Panc1 (cell line): ENCODE measurements at regions not wholly inside any gene's neighbourhood (a gene's known extent, or its start where the extent isn't known, plus 50 kb on each side); places are given as distances from the start of the nearest gene placed in this dataset.
A peak's percentile ranks its signal among the peaks of the same experiment; 100 is the strongest.

Source experiments
- ATAC-seq: fragments of 200-7000 bp; cut with Tn5 transposase; 2 replicates; pipeline ENCODE4 v1.9.1; 2020; ENCODE audit warnings: mild to moderate bottlenecking, moderate library complexity
- BruUV-seq: library from RNA; stranded (reverse); fragments of 400-500 nt; replicated peaks from 2 replicates; lab custom pipeline; 2021; lab: Mats Ljungman, UMichigan
- CTCF ChIA-PET: fragments of 300-600 bp; sonication (Branson Sonifier 250); formaldehyde crosslinking; loops from one replicate; lab custom pipeline; 2022; ENCODE audit warnings: antibody characterized with exemption; lab: Charles Lee
- POLR2A ChIA-PET: fragments of 300-600 bp; sonication (Branson Sonifier 250); formaldehyde crosslinking; loops from one replicate; lab custom pipeline; 2022; ENCODE audit warnings: antibody characterized with exemption; lab: Charles Lee
- DNase-seq: peaks from one replicate; pipeline ENCODE4 v3.0.0-alpha.2; 2010; ENCODE audit warnings: low read depth, low spot score
- H3K27ac ChIP-seq: 2 replicates; pipeline ENCODE4 v1.5.1; 2011; ENCODE audit warnings: mild to moderate bottlenecking, low read length, inconsistent platforms
- H3K27me3 ChIP-seq: fragments of 200-500 bp; sonication (Bioruptor generic); 2 replicates; pipeline ENCODE4 v1.6.0; 2014; ENCODE audit warnings: low read length, inconsistent platforms; ENCODE audit not compliant: control insufficient read depth, insufficient read depth
- H3K36me3 ChIP-seq: fragments of 200-500 bp; sonication (Bioruptor generic); 2 replicates; pipeline ENCODE4 v1.5.1; 2014; ENCODE audit warnings: inconsistent platforms, mild to moderate bottlenecking, low read length, moderate library complexity; ENCODE audit not compliant: control insufficient read depth, insufficient read depth
- H3K4me1 ChIP-seq: 2 replicates; pipeline ENCODE4 v1.5.1; 2011; ENCODE audit warnings: inconsistent platforms, mild to moderate bottlenecking, low read length, moderate library complexity; ENCODE audit not compliant: control insufficient read depth, insufficient read depth
- H3K4me3 ChIP-seq, 2 experiments: 2 replicates each; pipeline ENCODE4 v1.5.1; 2011 to 2012; ENCODE audit warnings: low read depth in 2 of 2, low read length in 2 of 2, mild to moderate bottlenecking in 2 of 2, inconsistent platforms in 1 of 2, moderate library complexity in 1 of 2
- H3K9me3 ChIP-seq: fragments of 200-500 bp; sonication (Bioruptor generic); 2 replicates; pipeline ENCODE4 v1.5.1; 2014; ENCODE audit warnings: low read depth, mild to moderate bottlenecking, inconsistent platforms, low read length, moderate library complexity; ENCODE audit not compliant: control insufficient read depth, insufficient read depth
- CTCF ChIP-seq: fragments of 450-650 bp; IDR thresholded peaks from 2 replicates; pipeline ENCODE4 v1.5.1; 2017; ENCODE audit warnings: mild to moderate bottlenecking
- POLR2AphosphoS5 ChIP-seq: IDR thresholded peaks from 2 replicates; pipeline ENCODE4 v1.6.1; 2012; ENCODE audit warnings: mild to moderate bottlenecking, low read depth, low read length, moderate library complexity
- SIN3A ChIP-seq: IDR thresholded peaks from 2 replicates; pipeline ENCODE4 v1.6.1; 2012; ENCODE audit warnings: low read depth, mild to moderate bottlenecking, low read length, moderate library complexity, borderline replicate concordance; ENCODE audit not compliant: insufficient read depth
- TCF7L2 ChIP-seq: IDR thresholded peaks from 2 replicates; pipeline ENCODE4 v1.6.1; 2011; ENCODE audit warnings: mild to moderate bottlenecking, low read depth, low read length, inconsistent platforms
- in situ Hi-C: cut with HindIII; loops from 2 replicates; pipeline ENCODE4 v1.10.0; 2016; ENCODE audit warnings: low sequenced_read_pairs, low pct_unique_long_range_greater_than_20kb
- intact Hi-C: fragments of 100-400 bp; cut with micrococcal nuclease; formaldehyde crosslinking; loops from one replicate; pipeline ENCODE4 v1.10.0; 2022; ENCODE audit not compliant: unreplicated experiment
- TF ChIP-seq, protein P1 (sequence below), 2 experiments: IDR thresholded peaks; 2 replicates each; pipeline ENCODE4 v1.6.1; 2011 to 2012; ENCODE audit warnings: low read depth in 2 of 2, control low read depth in 1 of 2, low read length in 1 of 2, mild to moderate bottlenecking in 1 of 2, moderate library complexity in 1 of 2; ENCODE audit not compliant: insufficient read depth in 1 of 2

DNA sequence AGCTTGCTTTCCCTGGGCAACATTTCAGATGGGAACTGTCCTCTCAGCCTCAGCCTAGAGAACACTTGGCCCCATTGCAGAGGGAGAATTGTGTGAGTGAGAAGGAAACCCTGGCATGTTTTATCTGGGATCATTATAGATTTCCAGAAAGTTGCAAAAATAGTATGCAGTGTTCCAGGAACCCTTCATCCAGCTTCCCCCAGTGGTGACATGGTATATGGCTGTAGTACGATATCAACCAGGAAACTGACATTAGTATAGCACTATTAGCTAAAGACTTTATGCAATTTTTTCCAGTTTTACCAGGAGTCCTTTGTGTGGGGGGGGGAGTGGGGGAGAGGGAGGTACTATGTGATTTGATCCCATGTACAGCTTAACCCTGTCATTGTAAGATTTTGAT lies 166.2 kb upstream of the KBTBD8 start:
- no peaks in the 10 kb centered on the region for H3K27me3 ChIP-seq
- no TSS peak for BruUV-seq
- no peaks in the 10 kb centered on the region for H3K9me3 ChIP-seq
- intact Hi-C loops = no loop called here
- in situ Hi-C loops = no loop called here
- H3K4me3 ChIP-seq = no peak overlapping the region
- ChIA-PET CTCF (no interaction called here), POLR2A (no interaction called here)
- ATAC-seq (no peak), DNase-seq (no peak)
- H3K36me3 ChIP-seq = no peaks in the 10 kb centered on the region; the same call in 1 of the 2 replicates
- no peaks in the 10 kb centered on the region for H3K4me1 ChIP-seq
- no peak overlapping the region for H3K27ac ChIP-seq
- TF ChIP-seq POLR2AphosphoS5 = no peak
- no peak for TF ChIP-seq SIN3A
- TF ChIP-seq, protein P1, sequence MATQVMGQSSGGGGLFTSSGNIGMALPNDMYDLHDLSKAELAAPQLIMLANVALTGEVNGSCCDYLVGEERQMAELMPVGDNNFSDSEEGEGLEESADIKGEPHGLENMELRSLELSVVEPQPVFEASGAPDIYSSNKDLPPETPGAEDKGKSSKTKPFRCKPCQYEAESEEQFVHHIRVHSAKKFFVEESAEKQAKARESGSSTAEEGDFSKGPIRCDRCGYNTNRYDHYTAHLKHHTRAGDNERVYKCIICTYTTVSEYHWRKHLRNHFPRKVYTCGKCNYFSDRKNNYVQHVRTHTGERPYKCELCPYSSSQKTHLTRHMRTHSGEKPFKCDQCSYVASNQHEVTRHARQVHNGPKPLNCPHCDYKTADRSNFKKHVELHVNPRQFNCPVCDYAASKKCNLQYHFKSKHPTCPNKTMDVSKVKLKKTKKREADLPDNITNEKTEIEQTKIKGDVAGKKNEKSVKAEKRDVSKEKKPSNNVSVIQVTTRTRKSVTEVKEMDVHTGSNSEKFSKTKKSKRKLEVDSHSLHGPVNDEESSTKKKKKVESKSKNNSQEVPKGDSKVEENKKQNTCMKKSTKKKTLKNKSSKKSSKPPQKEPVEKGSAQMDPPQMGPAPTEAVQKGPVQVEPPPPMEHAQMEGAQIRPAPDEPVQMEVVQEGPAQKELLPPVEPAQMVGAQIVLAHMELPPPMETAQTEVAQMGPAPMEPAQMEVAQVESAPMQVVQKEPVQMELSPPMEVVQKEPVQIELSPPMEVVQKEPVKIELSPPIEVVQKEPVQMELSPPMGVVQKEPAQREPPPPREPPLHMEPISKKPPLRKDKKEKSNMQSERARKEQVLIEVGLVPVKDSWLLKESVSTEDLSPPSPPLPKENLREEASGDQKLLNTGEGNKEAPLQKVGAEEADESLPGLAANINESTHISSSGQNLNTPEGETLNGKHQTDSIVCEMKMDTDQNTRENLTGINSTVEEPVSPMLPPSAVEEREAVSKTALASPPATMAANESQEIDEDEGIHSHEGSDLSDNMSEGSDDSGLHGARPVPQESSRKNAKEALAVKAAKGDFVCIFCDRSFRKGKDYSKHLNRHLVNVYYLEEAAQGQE (IDR thresholded peaks at IDR 0.05; ENCODE audit: insufficient read depth in 1 of 2, low read depth in 2 of 2, low read length in 1 of 2) = no peak
- TF ChIP-seq TCF7L2 = no peak
- TF ChIP-seq CTCF = no peak

DNA sequence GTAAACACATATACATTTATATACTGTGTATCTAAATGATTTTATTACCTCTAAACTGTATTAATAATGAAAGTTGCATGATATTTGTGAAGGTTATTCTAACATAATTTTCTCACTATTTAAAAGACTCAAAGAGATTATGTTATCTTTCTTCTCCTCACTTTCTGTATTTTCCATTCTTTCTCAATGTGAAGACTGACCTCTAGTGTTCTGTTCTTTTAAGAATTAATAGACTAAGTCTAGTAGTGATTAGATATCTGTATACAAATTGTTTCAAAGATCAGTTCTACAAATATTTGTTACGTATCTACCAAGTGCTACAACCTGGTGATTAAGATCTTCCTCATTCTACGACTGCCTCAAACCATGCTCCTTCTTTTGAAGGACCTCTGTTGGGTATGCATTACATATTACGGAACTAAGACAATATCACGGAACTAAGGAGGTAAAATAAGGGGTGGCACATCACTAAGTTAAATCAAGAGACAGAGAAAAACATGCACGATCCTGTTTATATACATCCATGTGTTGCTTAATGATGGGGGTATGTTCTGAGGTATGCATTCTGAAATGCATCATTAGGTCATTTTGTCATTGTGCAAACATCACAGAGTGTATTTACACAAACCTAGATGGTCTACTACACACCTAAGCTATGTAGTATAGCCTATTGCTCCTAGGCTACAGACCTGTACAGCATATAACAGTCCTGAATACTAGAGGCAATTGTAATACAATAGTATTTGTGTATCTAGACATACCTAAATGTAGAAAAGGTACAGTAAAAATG lies 161.5 kb upstream of the KBTBD8 start:
- DNase-seq = no peak
- in situ Hi-C loops (no loop called here), intact Hi-C loops (no loop called here)
- H3K27ac ChIP-seq = no peak overlapping the region
- no peak overlapping the region for H3K4me3 ChIP-seq
- no peaks in the 10 kb centered on the region for H3K27me3 ChIP-seq
- CTCF ChIA-PET = no interaction called here
- POLR2A ChIA-PET = no interaction called here
- H3K9me3 ChIP-seq = no peaks in the 10 kb centered on the region
- no peaks in the 10 kb centered on the region; the same call in 1 of the 2 replicates for H3K36me3 ChIP-seq
- H3K4me1 ChIP-seq = no peaks in the 10 kb centered on the region
- peak; percentile 14; the same call in 1 of the 2 replicates for TF ChIP-seq CTCF
- TF ChIP-seq SIN3A = no peak
- BruUV-seq = no TSS peak
- ATAC-seq = no peak
